ENCODE measurements at regions not wholly inside any gene's neighbourhood (a gene's known extent, or its start where the extent isn't known, plus 50 kb on each side); places are given as distances from the start of the nearest gene placed in this dataset.

DNA sequence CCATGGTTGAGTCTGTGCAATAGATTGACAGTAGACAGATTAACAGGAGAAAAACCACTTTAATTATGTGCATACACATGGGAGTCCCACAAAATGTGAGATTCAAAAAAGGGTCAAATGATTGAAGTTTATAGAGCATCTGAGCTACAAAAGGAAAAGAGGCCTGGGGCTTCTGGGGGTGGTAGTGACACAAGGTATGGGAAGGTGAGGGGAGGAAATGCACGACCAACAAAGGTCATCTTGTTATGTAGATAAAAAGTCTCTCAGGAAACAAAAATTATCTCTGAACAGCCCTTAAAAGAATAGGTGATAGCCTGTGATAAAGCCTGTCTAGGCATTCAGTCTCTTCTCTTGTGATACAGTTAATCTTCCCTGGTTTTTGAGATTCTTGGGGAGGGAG, 141.7 kb downstream of the SEC23IP start (continued):
- TF ChIP-seq ZBTB33 (IDR thresholded peaks at IDR 0.05; ENCODE audit: borderline replicate concordance, low read depth) (no peak), MXI1 (IDR thresholded peaks at IDR 0.05; ENCODE audit: low read depth, low read length) (no peak), MAX (IDR thresholded peaks at IDR 0.05; ENCODE audit: low read depth) (no peak), NFIC (IDR thresholded peaks at IDR 0.05; ENCODE audit: borderline replicate concordance) (no peak), POLR2AphosphoS5 (IDR thresholded peaks at IDR 0.05; ENCODE audit: low read depth, low read length) (no peak), JUND (IDR thresholded peaks at IDR 0.05) (no peak), MEF2A (IDR thresholded peaks at IDR 0.05; ENCODE audit: borderline replicate concordance, low read depth) (no peak)
- TF ChIP-seq, protein P1, sequence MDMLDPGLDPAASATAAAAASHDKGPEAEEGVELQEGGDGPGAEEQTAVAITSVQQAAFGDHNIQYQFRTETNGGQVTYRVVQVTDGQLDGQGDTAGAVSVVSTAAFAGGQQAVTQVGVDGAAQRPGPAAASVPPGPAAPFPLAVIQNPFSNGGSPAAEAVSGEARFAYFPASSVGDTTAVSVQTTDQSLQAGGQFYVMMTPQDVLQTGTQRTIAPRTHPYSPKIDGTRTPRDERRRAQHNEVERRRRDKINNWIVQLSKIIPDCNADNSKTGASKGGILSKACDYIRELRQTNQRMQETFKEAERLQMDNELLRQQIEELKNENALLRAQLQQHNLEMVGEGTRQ (IDR thresholded peaks at IDR 0.05; ENCODE audit: borderline replicate concordance, low read depth, low read length) = no peak
- TF ChIP-seq, protein P2, sequence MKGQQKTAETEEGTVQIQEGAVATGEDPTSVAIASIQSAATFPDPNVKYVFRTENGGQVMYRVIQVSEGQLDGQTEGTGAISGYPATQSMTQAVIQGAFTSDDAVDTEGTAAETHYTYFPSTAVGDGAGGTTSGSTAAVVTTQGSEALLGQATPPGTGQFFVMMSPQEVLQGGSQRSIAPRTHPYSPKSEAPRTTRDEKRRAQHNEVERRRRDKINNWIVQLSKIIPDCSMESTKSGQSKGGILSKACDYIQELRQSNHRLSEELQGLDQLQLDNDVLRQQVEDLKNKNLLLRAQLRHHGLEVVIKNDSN (IDR thresholded peaks at IDR 0.05; ENCODE audit: borderline replicate concordance, low read depth) = no peak

DNA sequence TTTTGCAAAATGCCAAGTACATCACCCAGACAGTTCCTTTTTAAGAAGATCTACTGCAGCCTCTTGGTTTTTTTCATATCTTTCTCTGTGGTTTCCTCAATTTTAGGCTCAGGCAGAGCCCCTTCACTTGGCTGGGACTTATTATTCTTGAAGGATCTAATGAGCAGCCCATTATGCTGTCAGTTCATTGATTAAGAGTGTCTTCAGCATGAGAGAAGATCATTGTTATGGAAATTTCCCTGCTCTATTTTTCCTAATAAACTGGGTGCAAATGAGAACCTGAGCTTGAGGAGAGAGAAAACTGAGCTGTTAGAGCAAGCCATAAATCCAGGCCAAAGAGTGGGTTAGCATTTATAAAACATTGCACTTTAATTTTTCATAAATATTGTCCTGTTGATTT, 146.5 kb downstream of the SEC23IP start:
- Histone ChIP-seq H3K4me2 (no peak overlapping the region), H3F3A (replicated peaks; ENCODE audit: insufficient read depth) (no peaks in the 10 kb centered on the region), H3K4me3 (ENCODE audit: low read depth in 2 of 2, low read length in 1 of 2) (no peak overlapping the region), H3K4me1 (ENCODE audit: control insufficient read depth in 1 of 2, insufficient read depth in 2 of 2, low read depth in 1 of 2, low read length in 1 of 2) (no peaks in the 10 kb centered on the region), H3K9me3 (no peaks in the 10 kb centered on the region), H3K36me3 (replicated peaks in 1 of 2; ENCODE audit: control insufficient read depth in 1 of 2, insufficient read depth in 2 of 2, low read length in 1 of 2) (no peaks in the 10 kb centered on the region), H3K9me2 (no peaks in the 10 kb centered on the region), H4K20me1 (ENCODE audit: insufficient read depth) (no peaks in the 10 kb centered on the region), H3K79me2 (ENCODE audit: insufficient read depth) (no peaks in the 10 kb centered on the region), H3K27me3 (ENCODE audit: insufficient read depth) (no peaks in the 10 kb centered on the region), H3K9ac (no peak overlapping the region), H3K27ac (ENCODE audit: low read depth in 2 of 2, low read length in 1 of 2) (no peak overlapping the region), H2AFZ (ENCODE audit: low read depth) (no peak overlapping the region)
- DNase-seq = no peak
- ChIA-PET POLR2A (no interaction called here), CTCF (no interaction called here)
- no peak for TF ChIP-seq POLR2AphosphoS5 (IDR thresholded peaks at IDR 0.05; ENCODE audit: low read depth, low read length)
- TF ChIP-seq, protein P1 (IDR thresholded peaks at IDR 0.05; ENCODE audit: borderline replicate concordance, low read depth, low read length) = no peak
- no peak for TF ChIP-seq SMC3 (IDR thresholded peaks at IDR 0.05; ENCODE audit: low read depth, low read length)
- no peak for TF ChIP-seq RXRA (IDR thresholded peaks at IDR 0.05; ENCODE audit: borderline replicate concordance, low read depth)
